A549 (cell line): ENCODE measurements at regions not wholly inside any gene's neighbourhood (a gene's known extent, or its start where the extent isn't known, plus 50 kb on each side); places are given as distances from the start of the nearest gene placed in this dataset.

Source experiments
- CEBPB ChIP-seq, 2 experiments: fragments of >200 bp in 1 of 2; sonication (Bioruptor Twin) in 1 of 2; formaldehyde crosslinking in 1 of 2; IDR thresholded peaks; 2 replicates each; pipeline ENCODE4 v1.6.1; 2012 to 2016
- CHD2 ChIP-seq: fragments of 150-350 bp; IDR thresholded peaks from 2 replicates; pipeline ENCODE4 v1.6.1; 2014; ENCODE audit warnings: low read length; ENCODE audit not compliant: partially characterized antibody
- NPAS2 ChIP-seq: fragments of 250-450 bp; sonication (Bioruptor Pico); IDR thresholded peaks from 2 replicates; pipeline ENCODE4 v1.8.0; 2022; ENCODE audit warnings: mild to moderate bottlenecking, moderate library complexity, borderline replicate concordance
- NR3C1 ChIP-seq: fragments of >200 bp; sonication (Bioruptor Twin); formaldehyde crosslinking; IDR thresholded peaks from 3 replicates; pipeline ENCODE4 v1.6.1; 2017
- POLR2A ChIP-seq: IDR thresholded peaks from 2 replicates; pipeline ENCODE4 v1.6.1; 2012; ENCODE audit warnings: mild to moderate bottlenecking, low read length
- RAD21 ChIP-seq, 2 experiments: fragments of >200 bp in 1 of 2; sonication (Bioruptor Twin) in 1 of 2; formaldehyde crosslinking in 1 of 2; IDR thresholded peaks in 1 of 2; conservative IDR thresholded peaks in 1 of 2; 2 replicates in 1 of 2; 3 replicates in 1 of 2; pipeline ENCODE4 v1.6.1; 2012 to 2018; ENCODE audit warnings: inconsistent platforms in 1 of 2
- RFX5 ChIP-seq: fragments of 450-650 bp; IDR thresholded peaks from 2 replicates; pipeline ENCODE4 v1.7.1; 2014; ENCODE audit warnings: antibody characterized with exemption, mild to moderate bottlenecking, moderate library complexity
- ZC3H11A ChIP-seq: fragments of 450-650 bp; IDR thresholded peaks from 2 replicates; pipeline ENCODE4 v1.6.1; 2014; ENCODE audit warnings: antibody characterized with exemption, mild to moderate bottlenecking
- ZFP36 ChIP-seq: fragments of 450-650 bp; IDR thresholded peaks from 2 replicates; pipeline ENCODE4 v1.6.1; 2014; ENCODE audit warnings: borderline replicate concordance; ENCODE audit not compliant: partially characterized antibody
- TF ChIP-seq, protein P1 (sequence below): fragments of >200 bp; sonication (Bioruptor Twin); formaldehyde crosslinking; IDR thresholded peaks from 3 replicates; pipeline ENCODE4 v1.5.1; 2016
- TF ChIP-seq, protein P2 (sequence below): fragments of 450-650 bp; IDR thresholded peaks from 2 replicates; pipeline ENCODE4 v1.6.1; 2014; ENCODE audit warnings: antibody characterized with exemption
- TF ChIP-seq, protein P3 (sequence below): IDR thresholded peaks from 2 replicates; pipeline ENCODE4 v1.6.1; 2012

DNA sequence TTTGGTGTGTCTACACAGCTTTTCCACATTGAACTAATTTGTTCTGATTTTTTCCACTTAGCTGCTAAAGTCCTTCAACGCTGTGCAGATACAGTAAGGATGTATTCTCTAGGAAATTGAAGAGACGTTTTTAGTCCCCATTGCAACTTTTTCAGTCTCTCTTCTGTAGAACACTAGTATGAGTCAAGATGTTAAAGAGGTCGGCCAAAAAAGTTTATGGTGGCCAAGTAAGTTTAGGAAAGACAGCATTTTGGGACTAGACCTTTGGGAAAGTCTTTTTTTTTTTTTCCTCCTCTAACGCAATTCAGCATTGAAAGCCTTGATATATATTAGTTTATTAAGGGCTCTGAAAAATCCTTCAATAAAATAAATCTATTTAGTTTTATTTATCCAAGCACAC, 243.5 kb upstream of the FBXL7 start:
- TF ChIP-seq, protein P1, sequence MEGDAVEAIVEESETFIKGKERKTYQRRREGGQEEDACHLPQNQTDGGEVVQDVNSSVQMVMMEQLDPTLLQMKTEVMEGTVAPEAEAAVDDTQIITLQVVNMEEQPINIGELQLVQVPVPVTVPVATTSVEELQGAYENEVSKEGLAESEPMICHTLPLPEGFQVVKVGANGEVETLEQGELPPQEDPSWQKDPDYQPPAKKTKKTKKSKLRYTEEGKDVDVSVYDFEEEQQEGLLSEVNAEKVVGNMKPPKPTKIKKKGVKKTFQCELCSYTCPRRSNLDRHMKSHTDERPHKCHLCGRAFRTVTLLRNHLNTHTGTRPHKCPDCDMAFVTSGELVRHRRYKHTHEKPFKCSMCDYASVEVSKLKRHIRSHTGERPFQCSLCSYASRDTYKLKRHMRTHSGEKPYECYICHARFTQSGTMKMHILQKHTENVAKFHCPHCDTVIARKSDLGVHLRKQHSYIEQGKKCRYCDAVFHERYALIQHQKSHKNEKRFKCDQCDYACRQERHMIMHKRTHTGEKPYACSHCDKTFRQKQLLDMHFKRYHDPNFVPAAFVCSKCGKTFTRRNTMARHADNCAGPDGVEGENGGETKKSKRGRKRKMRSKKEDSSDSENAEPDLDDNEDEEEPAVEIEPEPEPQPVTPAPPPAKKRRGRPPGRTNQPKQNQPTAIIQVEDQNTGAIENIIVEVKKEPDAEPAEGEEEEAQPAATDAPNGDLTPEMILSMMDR, result no peak
- TF ChIP-seq, protein P2, sequence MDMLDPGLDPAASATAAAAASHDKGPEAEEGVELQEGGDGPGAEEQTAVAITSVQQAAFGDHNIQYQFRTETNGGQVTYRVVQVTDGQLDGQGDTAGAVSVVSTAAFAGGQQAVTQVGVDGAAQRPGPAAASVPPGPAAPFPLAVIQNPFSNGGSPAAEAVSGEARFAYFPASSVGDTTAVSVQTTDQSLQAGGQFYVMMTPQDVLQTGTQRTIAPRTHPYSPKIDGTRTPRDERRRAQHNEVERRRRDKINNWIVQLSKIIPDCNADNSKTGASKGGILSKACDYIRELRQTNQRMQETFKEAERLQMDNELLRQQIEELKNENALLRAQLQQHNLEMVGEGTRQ, result no peak
- TF ChIP-seq NPAS2 (CRISPR knock-in tag), result no peak
- no peak for TF ChIP-seq CEBPB (IDR thresholded peaks at IDR 0.05)
- TF ChIP-seq, protein P3, sequence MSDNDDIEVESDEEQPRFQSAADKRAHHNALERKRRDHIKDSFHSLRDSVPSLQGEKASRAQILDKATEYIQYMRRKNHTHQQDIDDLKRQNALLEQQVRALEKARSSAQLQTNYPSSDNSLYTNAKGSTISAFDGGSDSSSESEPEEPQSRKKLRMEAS, result no peak
- TF ChIP-seq POLR2A, result no peak
- no peak for TF ChIP-seq NR3C1
- TF ChIP-seq RFX5, result no peak
- no peak for TF ChIP-seq RAD21 (conservative IDR thresholded peaks at IDR 0.05 in 1 of 2, IDR thresholded peaks at IDR 0.05 in 1 of 2)
- no peak for TF ChIP-seq CHD2
- no peak for TF ChIP-seq ZC3H11A
- TF ChIP-seq ZFP36, result no peak
